Glomerular endothelial cell (primary cell): ENCODE measurements at regions not wholly inside any gene's neighbourhood (a gene's known extent, or its start where the extent isn't known, plus 50 kb on each side); places are given as distances from the start of the nearest gene placed in this dataset.

Experiments
- DNase-seq: peaks from one replicate; pipeline ENCODE4 v3.0.0-alpha.2; 2011; ENCODE audit warnings: low read depth, low spot score; ENCODE audit errors: extremely low read depth

- no peak for DNase-seq
Observed at GRCh38 chr1:218633238-218633988, 288.3 kb downstream of the TGFB2 start.

GRCh38 chr1:218634212-218634611, 289.1 kb downstream of the TGFB2 start:
- DNase-seq: no peak

GRCh38 chr1:218636548-218636947, 291.4 kb downstream of the TGFB2 start:
- DNase-seq: no peak

- no peak for DNase-seq
Observed at GRCh38 chr1:218640173-218640572, 295.0 kb downstream of the TGFB2 start.

GRCh38 chr1:218642033-218642948, 297.2 kb downstream of the TGFB2 start:
- DNase-seq: no peak

- DNase-seq: no peak
Observed at GRCh38 chr1:218643281-218643680, 298.1 kb downstream of the TGFB2 start.

- DNase-seq: no peak
Observed at GRCh38 chr1:218643926-218644325, 298.8 kb downstream of the TGFB2 start.

GRCh38 chr1:218646288-218646687, 301.2 kb downstream of the TGFB2 start:
- DNase-seq: no peak

- no peak for DNase-seq
Observed at GRCh38 chr1:218656301-218657037, 311.3 kb downstream of the TGFB2 start.

GRCh38 chr1:218658269-218658668, 313.1 kb downstream of the TGFB2 start:
- no peak for DNase-seq

- DNase-seq: no peak
Observed at GRCh38 chr1:218658899-218659298, 313.8 kb downstream of the TGFB2 start.

GRCh38 chr1:218659911-218660677, 315.0 kb downstream of the TGFB2 start:
- DNase-seq: no peak

- DNase-seq: peak; percentile 90
Observed at GRCh38 chr1:218660678-218661053, 315.5 kb downstream of the TGFB2 start.

GRCh38 chr1:218661411-218661810, 316.3 kb downstream of the TGFB2 start:
- DNase-seq: no peak

GRCh38 chr1:218664385-218665170, 319.4 kb downstream of the TGFB2 start:
- DNase-seq: no peak

- DNase-seq: no peak
Observed at GRCh38 chr1:218665221-218665620, 320.1 kb downstream of the TGFB2 start.

GRCh38 chr1:218666263-218666662, 321.1 kb downstream of the TGFB2 start:
- no peak for DNase-seq

GRCh38 chr1:218667781-218668516, 322.8 kb downstream of the TGFB2 start:
- DNase-seq: no peak

- DNase-seq: no peak
Observed at GRCh38 chr1:218669431-218669830, 324.3 kb downstream of the TGFB2 start.
